ENCODE measurements at regions not wholly inside any gene's neighbourhood (a gene's known extent, or its start where the extent isn't known, plus 50 kb on each side); places are given as distances from the start of the nearest gene placed in this dataset.

DNA sequence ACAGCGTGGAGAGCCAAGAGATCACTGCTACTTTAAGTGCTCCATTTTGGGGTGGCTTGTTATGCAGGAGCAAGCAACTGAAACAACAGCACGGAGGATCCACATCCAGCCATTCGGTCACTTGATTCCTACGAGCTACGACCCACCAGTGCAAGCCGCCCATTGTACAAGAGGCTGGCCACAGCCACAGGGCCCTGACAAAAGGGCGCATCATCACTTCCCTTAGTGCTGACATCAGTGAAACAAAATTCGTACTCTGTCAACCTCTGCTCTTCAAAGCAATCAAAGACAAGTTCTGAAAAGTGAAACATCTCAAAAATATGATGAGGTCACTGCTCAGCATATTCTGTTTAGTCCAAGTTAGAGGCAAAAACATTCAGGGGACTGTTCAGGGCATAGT lies 168.4 kb downstream of the GADD45G start:
- TF ChIP-seq, protein P1, sequence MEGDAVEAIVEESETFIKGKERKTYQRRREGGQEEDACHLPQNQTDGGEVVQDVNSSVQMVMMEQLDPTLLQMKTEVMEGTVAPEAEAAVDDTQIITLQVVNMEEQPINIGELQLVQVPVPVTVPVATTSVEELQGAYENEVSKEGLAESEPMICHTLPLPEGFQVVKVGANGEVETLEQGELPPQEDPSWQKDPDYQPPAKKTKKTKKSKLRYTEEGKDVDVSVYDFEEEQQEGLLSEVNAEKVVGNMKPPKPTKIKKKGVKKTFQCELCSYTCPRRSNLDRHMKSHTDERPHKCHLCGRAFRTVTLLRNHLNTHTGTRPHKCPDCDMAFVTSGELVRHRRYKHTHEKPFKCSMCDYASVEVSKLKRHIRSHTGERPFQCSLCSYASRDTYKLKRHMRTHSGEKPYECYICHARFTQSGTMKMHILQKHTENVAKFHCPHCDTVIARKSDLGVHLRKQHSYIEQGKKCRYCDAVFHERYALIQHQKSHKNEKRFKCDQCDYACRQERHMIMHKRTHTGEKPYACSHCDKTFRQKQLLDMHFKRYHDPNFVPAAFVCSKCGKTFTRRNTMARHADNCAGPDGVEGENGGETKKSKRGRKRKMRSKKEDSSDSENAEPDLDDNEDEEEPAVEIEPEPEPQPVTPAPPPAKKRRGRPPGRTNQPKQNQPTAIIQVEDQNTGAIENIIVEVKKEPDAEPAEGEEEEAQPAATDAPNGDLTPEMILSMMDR (conservative IDR thresholded peaks at IDR 0.05 in 1 of 2, IDR thresholded peaks at IDR 0.05 in 1 of 2; ENCODE audit: extremely low read depth in 1 of 2, insufficient read depth in 1 of 2, low read depth in 1 of 2, low read length in 2 of 2) = no peak
- no peak for TF ChIP-seq EZH2 (IDR thresholded peaks at IDR 0.05; ENCODE audit: borderline replicate concordance, low read length)

Measured in mammary epithelial cell (primary cell).